ENCODE measurements at regions not wholly inside any gene's neighbourhood (a gene's known extent, or its start where the extent isn't known, plus 50 kb on each side); places are given as distances from the start of the nearest gene placed in this dataset.

- TF ChIP-seq CTCF (conservative IDR thresholded peaks at IDR 0.05; ENCODE audit: low read depth, low read length) (no peak), EZH2 (IDR thresholded peaks at IDR 0.05; ENCODE audit: low read length, unreplicated experiment) (no peak)
Measured at GRCh38 chrX:151830911-151831310, 81.8 kb upstream of the MAGEA4 start.
